ENCODE measurements at regions not wholly inside any gene's neighbourhood (a gene's known extent, or its start where the extent isn't known, plus 50 kb on each side); places are given as distances from the start of the nearest gene placed in this dataset.

GRCh38 chr12:107984973-107985372 is 144.1 kb upstream of the WSCD2 start:
- TF ChIP-seq TAF1 (IDR thresholded peaks at IDR 0.05; ENCODE audit: low read depth) (no peak), EP300 (IDR thresholded peaks at IDR 0.05; ENCODE audit: borderline replicate concordance) (no peak), FOXM1 (IDR thresholded peaks at IDR 0.05; ENCODE audit: borderline replicate concordance, low read depth) (no peak), CEBPB (IDR thresholded peaks at IDR 0.05) (no peak), USF1 (IDR thresholded peaks at IDR 0.05) (no peak), YY1 (IDR thresholded peaks at IDR 0.05; ENCODE audit: low read depth) (no peak), RAD21 (IDR thresholded peaks at IDR 0.05; ENCODE audit: low read depth) (no peak)

Measured in Ishikawa (cell line).